GM18507 (cell line): ENCODE measurements at regions not wholly inside any gene's neighbourhood (a gene's known extent, or its start where the extent isn't known, plus 50 kb on each side); places are given as distances from the start of the nearest gene placed in this dataset.

Source experiments
- DNase-seq: peaks from one replicate; pipeline ENCODE4 v3.0.0; 2011; ENCODE audit warnings: low read depth; ENCODE audit not compliant: insufficient read length; ENCODE audit errors: extremely low spot score
- FAIRE-seq: peaks from 2 replicates; lab custom pipeline; 2011; peaks lifted over from hg19 to GRCh38; lab: Jason Lieb, UNC

DNA sequence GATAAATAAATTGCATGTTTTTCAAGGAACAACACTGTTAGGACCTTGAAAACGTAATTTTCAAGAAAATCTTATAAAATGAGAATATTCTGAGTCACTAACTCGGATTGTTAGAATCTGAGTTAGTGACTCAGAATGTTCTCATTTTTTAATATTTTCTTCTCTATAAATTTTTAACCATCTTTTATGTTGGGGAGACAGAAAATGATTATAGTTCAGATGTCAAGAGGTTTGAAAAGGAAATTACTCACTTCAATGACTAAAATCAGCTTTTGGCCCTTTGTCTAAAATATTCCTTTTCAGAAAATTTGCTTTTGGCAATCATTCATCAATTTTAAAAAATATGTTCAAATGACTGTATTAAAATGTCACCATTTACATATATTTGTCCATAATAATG, 264.2 kb upstream of the EDNRB start:
- no peak for DNase-seq
- FAIRE-seq = no peak

- DNase-seq (no peak), FAIRE-seq (no peak)
Observed at GRCh38 chr13:78177306-78177705, 258.7 kb upstream of the EDNRB start.

GRCh38 chr13:78176880-78177279, 258.2 kb upstream of the EDNRB start:
- FAIRE-seq (no peak), DNase-seq (no peak)

GRCh38 chr13:78169386-78169785, 250.8 kb upstream of the EDNRB start:
- FAIRE-seq (no peak), DNase-seq (no peak)

GRCh38 chr13:78168981-78169380, 250.3 kb upstream of the EDNRB start:
- FAIRE-seq (no peak), DNase-seq (no peak)

GRCh38 chr13:78161266-78161665, 242.6 kb upstream of the EDNRB start:
- FAIRE-seq (no peak), DNase-seq (no peak)

- no peak for DNase-seq
- FAIRE-seq = no peak
Observed at GRCh38 chr13:78160793-78161192, 242.2 kb upstream of the EDNRB start.

DNA sequence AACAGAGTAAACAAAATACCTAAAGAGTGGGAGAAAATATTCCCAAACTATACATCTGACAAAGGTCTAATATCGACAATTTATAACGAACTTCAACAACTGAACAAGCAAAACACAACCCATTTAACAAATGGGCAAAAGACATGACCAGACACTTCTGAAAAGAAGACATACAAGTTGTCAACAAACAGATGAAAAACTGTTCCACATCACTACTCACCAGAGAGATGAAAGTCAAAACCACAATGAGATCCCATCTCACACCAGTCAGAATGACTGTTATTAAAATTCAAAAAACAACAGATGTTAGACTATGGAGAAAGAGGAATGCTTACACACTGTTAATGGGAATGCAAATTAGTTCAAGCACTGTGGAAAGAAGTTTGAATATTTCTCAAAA, 233.8 kb upstream of the EDNRB start:
- no peak for FAIRE-seq

GRCh38 chr13:78147905-78148304, 229.3 kb upstream of the EDNRB start:
- FAIRE-seq (no peak), DNase-seq (no peak)

More for the DNA sequence above, 233.8 kb upstream of the EDNRB start:
- no peak for DNase-seq

GRCh38 chr13:78145276-78145675, 226.6 kb upstream of the EDNRB start:
- FAIRE-seq (no peak), DNase-seq (no peak)

- FAIRE-seq (no peak), DNase-seq (no peak)
Observed at GRCh38 chr13:78139765-78140164, 221.1 kb upstream of the EDNRB start.

GRCh38 chr13:78138756-78139155, 220.1 kb upstream of the EDNRB start:
- no peak for FAIRE-seq

DNA sequence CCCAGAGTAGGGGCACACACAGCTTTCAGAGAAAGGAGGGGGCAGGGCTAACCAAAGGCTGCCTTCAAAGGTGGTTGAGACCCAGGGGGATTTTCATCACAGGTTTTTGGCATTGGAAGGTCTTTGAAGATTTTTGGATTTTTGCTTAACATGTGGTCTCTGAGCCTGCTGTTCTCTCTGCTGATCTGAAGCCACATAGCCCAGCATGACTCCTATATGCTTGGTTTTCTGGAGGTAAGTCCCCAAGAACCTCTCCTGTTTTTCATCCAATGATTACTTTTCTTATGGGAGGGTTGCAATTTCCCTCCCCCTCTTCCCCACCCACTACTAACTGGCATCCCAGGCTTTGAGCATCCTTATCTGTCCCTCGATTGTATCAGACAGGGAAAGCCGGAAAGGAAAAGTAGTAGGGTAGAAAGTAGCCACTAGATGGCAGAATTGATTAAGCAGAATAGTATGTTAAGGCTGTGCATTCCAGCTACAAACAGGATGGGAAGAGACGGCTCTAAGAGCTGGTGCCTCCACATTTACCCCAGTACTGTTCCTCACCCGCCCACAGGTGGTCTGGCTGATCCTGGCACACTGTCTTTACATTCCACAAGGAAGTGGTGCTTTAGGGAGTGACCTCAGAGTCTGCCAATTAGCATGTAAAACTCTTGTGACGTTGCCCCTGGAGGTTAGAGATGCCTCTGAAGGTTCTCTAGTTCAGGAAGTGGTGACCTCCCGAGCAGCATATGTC, 218.9 kb upstream of the EDNRB start:
- peak; percentile 76 for FAIRE-seq
- DNase-seq = no peak

More at GRCh38 chr13:78138756-78139155, 220.1 kb upstream of the EDNRB start:
- DNase-seq = no peak

- FAIRE-seq = no peak
- DNase-seq = no peak
Observed at GRCh38 chr13:78136966-78137365, 218.3 kb upstream of the EDNRB start.

- no peak for FAIRE-seq
- DNase-seq = no peak
Observed at GRCh38 chr13:78133511-78133910, 214.9 kb upstream of the EDNRB start.

DNA sequence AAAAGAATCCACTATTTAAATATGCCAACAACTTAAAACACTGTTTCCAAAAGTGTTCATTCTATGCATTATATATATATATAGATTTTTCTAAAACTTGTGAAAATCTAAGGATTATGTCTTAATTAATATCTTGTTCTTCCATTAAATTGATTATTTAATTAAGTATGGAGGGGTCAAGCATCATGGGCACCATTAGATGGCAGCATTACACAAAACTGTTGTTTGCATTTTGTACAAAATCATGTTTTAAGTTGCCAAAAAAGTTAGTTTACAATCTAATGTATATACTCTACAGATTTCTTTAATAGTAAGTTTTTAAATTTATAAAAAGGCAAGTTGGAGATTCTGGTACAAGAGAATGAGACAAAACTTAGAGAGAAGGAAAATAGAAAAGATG, 213.2 kb upstream of the EDNRB start:
- FAIRE-seq (no peak), DNase-seq (no peak)

DNA sequence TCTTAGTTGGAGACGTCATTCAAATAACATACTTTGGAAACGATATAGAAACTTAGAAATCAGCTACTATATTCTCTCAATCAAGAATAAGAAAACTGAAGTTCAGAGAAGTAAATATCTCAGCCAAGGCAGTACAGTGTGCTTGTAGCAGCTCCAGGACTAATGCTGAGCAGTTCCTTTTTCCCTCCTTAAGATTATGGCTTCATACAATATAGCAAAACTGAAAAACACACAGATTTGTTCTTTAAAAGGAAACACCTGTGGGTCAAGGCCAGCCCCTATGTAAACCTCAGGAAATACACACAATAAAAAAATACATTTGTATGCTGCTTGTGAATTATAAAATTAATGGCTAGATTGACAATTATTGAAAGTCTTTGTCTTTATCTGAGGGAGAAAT, 212.7 kb upstream of the EDNRB start:
- no peak for FAIRE-seq
- DNase-seq = no peak

- DNase-seq (no peak), FAIRE-seq (no peak)
Observed at GRCh38 chr13:78129823-78130222, 211.2 kb upstream of the EDNRB start.

DNA sequence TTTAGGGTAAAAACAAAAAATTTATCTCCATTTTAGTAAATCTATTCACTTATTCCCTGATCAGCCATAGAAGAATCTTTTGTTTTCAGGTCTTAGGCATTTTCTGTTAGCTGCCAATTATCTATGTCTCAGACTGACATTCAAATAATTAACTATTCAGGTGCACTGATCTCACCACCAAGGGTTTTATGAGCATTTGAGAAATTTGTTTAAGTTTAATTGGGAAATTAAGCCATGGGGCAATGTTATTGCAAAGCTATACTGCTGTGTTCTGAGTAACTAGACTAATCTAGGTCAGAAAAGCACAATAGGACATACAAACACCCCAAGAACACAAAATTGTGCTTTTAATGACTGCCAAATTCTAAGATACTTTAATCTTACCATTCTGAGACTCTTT, 210.7 kb upstream of the EDNRB start:
- FAIRE-seq = no peak
- DNase-seq = no peak

GRCh38 chr13:78121459-78122348, 203.1 kb upstream of the EDNRB start:
- FAIRE-seq (peak; percentile 89), DNase-seq (no peak)

DNA sequence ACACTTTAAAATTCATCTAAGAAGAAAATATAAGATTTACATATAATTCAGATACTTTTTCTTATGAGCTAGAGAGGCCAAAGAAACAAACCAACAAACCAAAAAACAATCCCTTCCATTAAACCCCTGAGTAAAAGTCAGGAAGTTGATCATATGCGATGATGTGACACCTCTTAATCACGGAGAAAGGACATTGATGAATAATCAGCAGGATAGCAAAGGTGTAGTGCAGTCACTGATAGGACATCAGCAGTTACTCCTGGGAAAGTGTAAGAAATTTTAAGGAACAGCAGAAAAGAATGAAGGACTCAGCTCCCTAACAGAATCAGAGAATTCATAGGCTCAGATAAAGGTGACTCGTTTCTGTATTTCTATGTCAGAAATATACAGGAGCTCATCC, 202.4 kb upstream of the EDNRB start:
- FAIRE-seq (no peak), DNase-seq (no peak)
